GM23248 (cell line): ENCODE measurements at regions not wholly inside any gene's neighbourhood (a gene's known extent, or its start where the extent isn't known, plus 50 kb on each side); places are given as distances from the start of the nearest gene placed in this dataset.

Experiments used
- DNase-seq: peaks from one replicate; pipeline ENCODE4 v3.0.0-alpha.2; 2015
- H2AFZ ChIP-seq: fragments of 200-600 bp; sonication (generic); 2 replicates; pipeline ENCODE4 v1.6.1; 2016; ENCODE audit warnings: antibody characterized with exemption
- H3F3A ChIP-seq: fragments of 200-600 bp; sonication (generic); 2 replicates; pipeline ENCODE4 v1.6.1; 2016; ENCODE audit warnings: mild to moderate bottlenecking, antibody characterized with exemption, mixed run types; ENCODE audit not compliant: insufficient read depth
- H3K27ac ChIP-seq: fragments of 200-600 bp; sonication (generic); 2 replicates; pipeline ENCODE4 v1.5.1; 2016; ENCODE audit warnings: mild to moderate bottlenecking
- H3K27me3 ChIP-seq: fragments of 200-600 bp; sonication (generic); replicated peaks from 2 replicates; pipeline ENCODE4 v1.6.1; 2016; ENCODE audit warnings: mild to moderate bottlenecking; ENCODE audit not compliant: insufficient read depth
- H3K36me3 ChIP-seq: fragments of 200-600 bp; sonication (generic); 2 replicates; pipeline ENCODE4 v1.6.1; 2016; ENCODE audit warnings: low read depth, mild to moderate bottlenecking
- H3K4me1 ChIP-seq: fragments of 200-600 bp; sonication (generic); 2 replicates; pipeline ENCODE4 v1.6.1; 2016; ENCODE audit warnings: mild to moderate bottlenecking; ENCODE audit not compliant: insufficient read depth
- H3K4me2 ChIP-seq: fragments of 200-600 bp; sonication (generic); one replicate; pipeline ENCODE4 v1.6.1; 2016; ENCODE audit warnings: mild to moderate bottlenecking; ENCODE audit not compliant: unreplicated experiment
- H3K4me3 ChIP-seq: fragments of 200-600 bp; sonication (generic); 2 replicates; pipeline ENCODE4 v1.5.1; 2016; ENCODE audit warnings: mild to moderate bottlenecking
- H3K79me2 ChIP-seq: fragments of 200-600 bp; sonication (generic); 2 replicates; pipeline ENCODE4 v1.6.1; 2016; ENCODE audit warnings: mild to moderate bottlenecking; ENCODE audit not compliant: insufficient read depth
- H3K9ac ChIP-seq: fragments of 200-600 bp; sonication (generic); 2 replicates; pipeline ENCODE4 v1.6.1; 2016; ENCODE audit warnings: mild to moderate bottlenecking
- H3K9me2 ChIP-seq: fragments of 200-600 bp; sonication (generic); 2 replicates; pipeline ENCODE4 v1.6.1; 2016; ENCODE audit warnings: mixed run types, mild to moderate bottlenecking, moderate library complexity; ENCODE audit not compliant: insufficient read depth
- H3K9me3 ChIP-seq: fragments of 200-600 bp; sonication (generic); one replicate; pipeline ENCODE4 v1.6.1; 2017; ENCODE audit warnings: low read depth
- H4K20me1 ChIP-seq: fragments of 200-600 bp; sonication (generic); 2 replicates; pipeline ENCODE4 v1.6.0; 2016; ENCODE audit not compliant: insufficient read depth
- EZH2 ChIP-seq: fragments of 200-600 bp; sonication (generic); IDR thresholded peaks from 2 replicates; pipeline ENCODE4 v1.6.1; 2018; ENCODE audit warnings: antibody characterized with exemption, mild to moderate bottlenecking; ENCODE audit not compliant: insufficient read depth, poor library complexity, severe bottlenecking
- EZH2phosphoT487 ChIP-seq: fragments of 200-600 bp; sonication (generic); IDR thresholded peaks from 2 replicates; pipeline ENCODE4 v1.6.1; 2018; ENCODE audit warnings: antibody characterized with exemption, moderate library complexity, mild to moderate bottlenecking, low read depth; ENCODE audit not compliant: insufficient read depth
- WGBS, 2 experiments: methylation state at CpG; one replicate each; pipeline ENCODE4 v1.1.6; 2015 to 2017; ENCODE audit warnings: low lambda C conversion rate in 2 of 2, low coverage in 1 of 2; ENCODE audit errors: missing lambda C conversion rate in 2 of 2; 5-methylcytosine and 5-hydroxymethylcytosine counted together
- in situ Hi-C: fragments of 300-500 bp; cut with MboI; formaldehyde crosslinking; loops from 2 replicates; pipeline ENCODE4 v1.15.0; 2020

- Histone ChIP-seq H3K79me2 (no peaks in the 10 kb centered on the region), H3K9ac (no peak overlapping the region), H3K9me2 (no peaks in the 10 kb centered on the region), H3K4me1 (no peaks in the 10 kb centered on the region), H3K36me3 (no peaks in the 10 kb centered on the region), H2AFZ (no peak overlapping the region), H3K4me2 (no peak overlapping the region), H3K9me3 (no peaks in the 10 kb centered on the region), H3K27me3 (no peaks in the 10 kb centered on the region), H3K27ac (no peak overlapping the region), H3F3A (no peaks in the 10 kb centered on the region), H3K4me3 (no peak overlapping the region), H4K20me1 (no peaks in the 10 kb centered on the region)
- 2 to 4% methylated on average over 2 of the region's 2 CpGs for WGBS, 2 experiments
- DNase-seq: no peak
- in situ Hi-C loops: no loop called here
- TF ChIP-seq EZH2phosphoT487: no peak
- TF ChIP-seq EZH2: no peak
Measured at GRCh38 chr11:129503646-129504045, 128.0 kb downstream of the BARX2 start.

GRCh38 chr11:129505266-129505665 is 129.6 kb downstream of the BARX2 start:
- Histone ChIP-seq H3K9me2 (no peaks in the 10 kb centered on the region), H3K9ac (no peak overlapping the region), H3K4me2 (no peak overlapping the region), H3K4me1 (no peaks in the 10 kb centered on the region), H2AFZ (no peak overlapping the region), H3K27me3 (no peaks in the 10 kb centered on the region), H3F3A (no peaks in the 10 kb centered on the region), H3K4me3 (no peak overlapping the region), H3K79me2 (no peaks in the 10 kb centered on the region), H4K20me1 (no peaks in the 10 kb centered on the region), H3K9me3 (no peaks in the 10 kb centered on the region), H3K36me3 (no peaks in the 10 kb centered on the region), H3K27ac (no peak overlapping the region)
- in situ Hi-C loops: no loop called here
- TF ChIP-seq EZH2phosphoT487 (no peak), EZH2 (no peak)
- WGBS, 2 experiments: 4 to 6% methylated on average over 2 of the region's 2 CpGs
- no peak for DNase-seq

GRCh38 chr11:129508163-129508562 is 132.5 kb downstream of the BARX2 start:
- H3K27ac ChIP-seq: no peak overlapping the region
- H3K27me3 ChIP-seq: no peaks in the 10 kb centered on the region
- no peak for TF ChIP-seq EZH2phosphoT487
- no peak overlapping the region for H3K9ac ChIP-seq
- H3K9me2 ChIP-seq: no peaks in the 10 kb centered on the region
- in situ Hi-C loops: no loop called here
- no peak overlapping the region for H2AFZ ChIP-seq
- DNase-seq: no peak
- no peaks in the 10 kb centered on the region for H3K4me1 ChIP-seq
- no peaks in the 10 kb centered on the region for H3K36me3 ChIP-seq
- no peak overlapping the region for H3K4me3 ChIP-seq
- WGBS, 2 experiments: 60 to 69% methylated on average over 4 of the region's 4 CpGs
- H3K79me2 ChIP-seq: no peaks in the 10 kb centered on the region
- H3F3A ChIP-seq: no peaks in the 10 kb centered on the region
- no peak overlapping the region for H3K4me2 ChIP-seq
- H4K20me1 ChIP-seq: no peaks in the 10 kb centered on the region
- no peaks in the 10 kb centered on the region for H3K9me3 ChIP-seq

- DNase-seq: no peak
- Histone ChIP-seq H3K4me2 (no peak overlapping the region), H3F3A (no peaks in the 10 kb centered on the region), H3K27ac (no peak overlapping the region), H2AFZ (no peak overlapping the region), H4K20me1 (no peaks in the 10 kb centered on the region), H3K9me2 (no peaks in the 10 kb centered on the region), H3K79me2 (no peaks in the 10 kb centered on the region), H3K4me3 (no peak overlapping the region), H3K9me3 (no peaks in the 10 kb centered on the region), H3K4me1 (no peaks in the 10 kb centered on the region), H3K9ac (no peak overlapping the region), H3K36me3 (no peaks in the 10 kb centered on the region), H3K27me3 (no peaks in the 10 kb centered on the region)
- whole genome bisulfite sequencing, 2 experiments: 8 to 12% methylated on average over 2 of the region's 2 CpGs
- TF ChIP-seq EZH2phosphoT487 (no peak), EZH2 (no peak)
- in situ Hi-C loops: no loop called here
Measured at GRCh38 chr11:129528296-129528695, 152.6 kb downstream of the BARX2 start.
